GM06990 (cell line): ENCODE measurements at regions not wholly inside any gene's neighbourhood (a gene's known extent, or its start where the extent isn't known, plus 50 kb on each side); places are given as distances from the start of the nearest gene placed in this dataset.
"Not testable (repeated sequence)": the region's sequence is repeated elsewhere in the genome, so short reads cannot be mapped to it uniquely, and the experiment has no call there.

Source experiments
- DNase-seq: peaks from one replicate; pipeline ENCODE4 v3.0.0-alpha.2; 2011; ENCODE audit not compliant: insufficient read length; ENCODE audit errors: extremely low read depth
- H3K27me3 ChIP-seq: replicated peaks from 2 replicates; pipeline ENCODE4 v1.6.0; 2011; ENCODE audit warnings: low read length; ENCODE audit not compliant: control insufficient read depth, insufficient read depth
- H3K36me3 ChIP-seq: 2 replicates; pipeline ENCODE4 v1.5.1; 2011; ENCODE audit warnings: low read length; ENCODE audit not compliant: control insufficient read depth, insufficient read depth
- H3K4me3 ChIP-seq: replicated peaks from 2 replicates; pipeline ENCODE4 v1.5.1; 2011; ENCODE audit warnings: low read depth, mild to moderate bottlenecking, control low read depth, low read length
- TF ChIP-seq, protein P1 (sequence below): IDR thresholded peaks from 2 replicates; pipeline ENCODE4 v1.5.1; 2011; ENCODE audit warnings: low read length, control low read depth, mild to moderate bottlenecking, inconsistent platforms; ENCODE audit not compliant: insufficient read depth, poor library complexity, severe bottlenecking

DNA sequence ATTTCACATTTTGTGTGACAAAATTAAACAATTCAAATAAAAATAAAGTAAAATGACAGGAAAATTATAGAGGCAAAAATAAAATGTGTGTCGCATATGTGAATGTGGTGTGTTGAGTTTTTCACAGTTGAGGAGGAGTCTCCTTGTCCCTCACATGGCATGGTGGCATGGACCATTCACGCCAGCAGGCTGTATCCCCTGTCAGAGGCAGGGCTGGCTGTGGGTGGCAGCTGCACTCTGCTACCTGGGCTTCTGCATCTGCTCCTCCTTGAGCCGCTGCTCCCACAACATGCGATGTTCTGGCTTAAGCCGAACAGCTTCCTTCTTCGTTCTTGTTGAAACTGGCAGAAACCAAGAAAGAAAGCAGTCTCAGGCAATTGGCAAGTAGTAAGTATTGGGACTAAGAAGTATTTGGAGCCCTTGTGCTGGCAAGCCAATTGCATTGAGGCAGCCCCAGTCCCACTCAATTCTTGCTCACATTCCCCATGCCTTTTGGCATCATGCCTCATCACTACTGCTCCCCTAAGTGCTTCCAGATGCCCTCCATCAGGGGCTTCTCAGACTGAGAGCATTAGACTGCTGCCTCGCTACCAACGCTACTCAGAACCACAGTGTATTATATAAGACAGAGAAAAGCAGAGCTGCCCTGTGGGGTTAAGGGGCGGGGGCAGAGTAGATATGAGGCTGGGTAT, 177.9 kb upstream of the NABP1 start:
- H3K36me3 ChIP-seq: no peaks in the 10 kb centered on the region
- TF ChIP-seq, protein P1, sequence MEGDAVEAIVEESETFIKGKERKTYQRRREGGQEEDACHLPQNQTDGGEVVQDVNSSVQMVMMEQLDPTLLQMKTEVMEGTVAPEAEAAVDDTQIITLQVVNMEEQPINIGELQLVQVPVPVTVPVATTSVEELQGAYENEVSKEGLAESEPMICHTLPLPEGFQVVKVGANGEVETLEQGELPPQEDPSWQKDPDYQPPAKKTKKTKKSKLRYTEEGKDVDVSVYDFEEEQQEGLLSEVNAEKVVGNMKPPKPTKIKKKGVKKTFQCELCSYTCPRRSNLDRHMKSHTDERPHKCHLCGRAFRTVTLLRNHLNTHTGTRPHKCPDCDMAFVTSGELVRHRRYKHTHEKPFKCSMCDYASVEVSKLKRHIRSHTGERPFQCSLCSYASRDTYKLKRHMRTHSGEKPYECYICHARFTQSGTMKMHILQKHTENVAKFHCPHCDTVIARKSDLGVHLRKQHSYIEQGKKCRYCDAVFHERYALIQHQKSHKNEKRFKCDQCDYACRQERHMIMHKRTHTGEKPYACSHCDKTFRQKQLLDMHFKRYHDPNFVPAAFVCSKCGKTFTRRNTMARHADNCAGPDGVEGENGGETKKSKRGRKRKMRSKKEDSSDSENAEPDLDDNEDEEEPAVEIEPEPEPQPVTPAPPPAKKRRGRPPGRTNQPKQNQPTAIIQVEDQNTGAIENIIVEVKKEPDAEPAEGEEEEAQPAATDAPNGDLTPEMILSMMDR: no peak
- H3K4me3 ChIP-seq: no peak overlapping the region
- no peaks in the 10 kb centered on the region for H3K27me3 ChIP-seq
- DNase-seq: no peak

DNA sequence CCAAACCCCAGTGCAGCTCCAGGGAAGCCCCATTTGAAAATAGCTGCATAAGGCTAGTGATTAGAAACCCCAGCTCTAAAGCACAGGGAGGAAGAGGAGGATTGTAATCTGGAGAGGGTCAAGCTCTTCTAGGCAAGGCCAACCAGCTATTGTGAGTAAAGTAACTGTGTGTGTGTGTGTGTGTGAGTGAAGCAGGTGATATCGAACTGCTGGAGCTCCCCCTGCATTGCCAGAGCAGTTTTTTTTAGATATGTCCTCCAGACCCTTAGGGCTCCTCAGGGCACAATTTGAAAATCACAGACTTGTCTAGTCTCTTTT, 177.4 kb upstream of the NABP1 start:
- Histone ChIP-seq H3K27me3 (no peaks in the 10 kb centered on the region), H3K4me3 (no peak overlapping the region), H3K36me3 (no peaks in the 10 kb centered on the region)
- TF ChIP-seq, protein P1: no peak
- no peak for DNase-seq

DNA sequence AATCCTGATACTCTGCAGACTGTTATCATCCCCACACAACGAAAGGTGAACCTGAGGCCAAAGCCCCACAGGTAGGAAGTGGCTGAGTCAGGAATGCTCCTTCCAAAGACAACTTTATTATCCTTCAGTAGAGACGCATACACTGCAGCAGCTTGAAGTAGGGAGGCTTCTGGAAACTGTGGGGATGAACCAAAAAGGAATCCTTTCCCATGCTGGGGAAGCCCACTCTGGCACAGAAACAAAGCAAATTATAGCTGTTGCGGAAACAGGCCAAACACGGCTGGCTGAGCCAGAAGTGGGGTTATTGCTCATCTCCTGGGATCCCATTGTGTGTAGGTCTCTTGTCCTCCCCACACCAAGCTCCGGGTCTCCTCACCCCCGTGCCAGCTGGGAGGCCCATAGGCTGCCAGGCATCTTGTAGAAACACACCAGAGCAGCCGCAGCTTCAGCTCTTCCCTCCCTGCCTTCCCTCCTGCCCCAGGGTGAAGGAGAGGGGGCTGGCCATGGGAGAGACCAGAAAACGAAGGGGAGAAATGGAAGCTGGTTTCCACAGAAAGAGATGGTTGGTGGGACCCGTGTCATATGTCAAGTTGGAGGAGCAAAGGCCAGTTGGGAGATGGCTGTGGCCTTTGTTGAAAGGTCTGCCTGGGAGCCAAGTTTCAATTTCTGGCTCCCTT, 176.9 kb upstream of the NABP1 start:
- Histone ChIP-seq H3K27me3 (no peaks in the 10 kb centered on the region), H3K36me3 (no peaks in the 10 kb centered on the region), H3K4me3 (no peak overlapping the region)
- TF ChIP-seq, protein P1: no peak
- no peak for DNase-seq

DNA sequence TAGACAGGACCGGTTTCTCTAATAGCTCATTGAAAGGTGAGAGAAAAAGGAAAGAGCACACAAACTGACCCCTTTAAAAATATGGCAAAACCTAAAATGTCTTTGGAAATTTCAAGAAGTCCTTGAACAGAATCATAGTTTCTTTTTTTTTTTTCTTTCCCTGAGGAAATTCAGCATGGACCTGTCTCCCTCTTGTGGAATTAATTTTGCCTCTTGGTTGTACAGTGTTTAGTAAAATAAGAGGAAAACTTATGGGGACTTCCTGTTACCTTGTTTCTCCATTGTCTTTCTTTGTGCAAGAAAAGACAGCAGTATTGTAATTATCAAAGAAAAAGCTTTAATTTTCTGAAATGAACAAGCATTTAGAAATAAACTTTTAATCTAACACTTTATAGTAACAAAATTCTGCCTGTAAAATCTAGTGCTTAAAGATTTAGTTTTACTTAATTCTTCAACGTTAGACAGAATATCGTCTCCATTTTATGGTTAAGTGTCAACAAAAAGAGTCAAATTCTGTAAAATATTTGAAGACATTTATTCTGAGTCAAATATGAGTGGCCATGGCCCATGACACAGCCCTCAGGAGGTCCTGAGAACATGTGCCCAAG, 176.3 kb upstream of the NABP1 start:
- Histone ChIP-seq H3K4me3 (no peak overlapping the region), H3K36me3 (no peaks in the 10 kb centered on the region), H3K27me3 (no peaks in the 10 kb centered on the region)
- no peak for DNase-seq
- TF ChIP-seq, protein P1: no peak

DNA sequence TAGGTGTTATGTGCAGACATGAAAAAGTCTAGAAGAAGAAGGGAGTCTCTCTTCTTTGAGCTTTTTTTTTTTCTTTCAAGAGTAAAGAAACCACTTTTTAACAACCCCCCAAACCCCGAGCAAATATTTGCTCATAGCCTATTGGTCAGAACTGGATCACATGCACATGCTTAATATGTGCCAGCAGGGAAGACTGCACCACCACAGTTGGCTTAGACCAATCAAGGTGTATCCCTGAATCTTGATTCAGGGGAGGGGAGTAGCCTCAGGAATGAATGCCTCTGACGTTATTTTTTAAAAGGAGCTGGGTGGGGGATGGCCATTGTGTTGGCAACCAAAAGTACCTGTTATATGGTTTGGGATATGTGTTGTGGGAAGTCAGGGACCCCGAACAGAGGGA, 171.4 kb upstream of the NABP1 start:
- no peak for DNase-seq
- Histone ChIP-seq H3K36me3 (no peaks in the 10 kb centered on the region), H3K27me3 (no peaks in the 10 kb centered on the region), H3K4me3 (no peak overlapping the region)
- TF ChIP-seq, protein P1: no peak

DNA sequence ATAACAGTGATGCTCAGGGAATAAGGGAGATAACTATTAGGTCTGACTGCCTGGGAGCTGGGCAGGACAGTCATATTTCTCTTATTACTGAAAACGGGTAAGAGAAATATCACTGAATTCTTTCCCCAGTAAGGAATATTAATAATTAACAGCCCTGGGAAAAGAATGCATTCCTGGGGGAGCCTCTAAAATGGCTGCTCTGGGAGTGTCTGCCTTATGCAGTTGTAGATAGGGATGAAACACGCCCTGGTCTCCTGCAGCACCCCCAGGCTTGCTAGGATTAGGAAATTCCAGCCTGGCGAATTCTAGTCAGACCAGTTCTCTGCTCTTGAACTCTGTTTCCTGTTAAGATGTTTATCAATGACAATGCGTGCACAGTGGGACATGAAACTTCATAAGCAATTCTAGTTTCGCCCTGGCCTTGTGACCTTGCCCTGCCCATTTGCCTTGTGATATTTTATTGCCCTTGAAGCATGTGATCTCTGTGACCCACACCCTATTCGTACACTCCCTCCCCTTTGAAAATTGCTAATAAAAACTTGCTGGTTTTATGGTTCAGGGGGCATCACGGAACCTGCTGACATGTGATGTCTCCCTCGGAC, 170.6 kb upstream of the NABP1 start:
- DNase-seq, H3K4me3 ChIP-seq, H3K36me3 ChIP-seq, H3K27me3 ChIP-seq: not testable (repeated sequence)
